ENCODE measurements at regions not wholly inside any gene's neighbourhood (a gene's known extent, or its start where the extent isn't known, plus 50 kb on each side); places are given as distances from the start of the nearest gene placed in this dataset.

- H3K27ac ChIP-seq (ENCODE audit: low read depth, low read length): no peak overlapping the region
- no TSS peak for BruUV-seq (replicated peaks)
- H2AFZ ChIP-seq (ENCODE audit: low read depth, low read length, poor library complexity, severe bottlenecking): no peak overlapping the region
- peaks cover 5 to 36% of the 10 kb centered on the region in 2 experiments; a peak in 2 of 4 replicates for H3K9me3 ChIP-seq (ENCODE audit: control insufficient read depth in 1 of 2, insufficient read depth in 1 of 2, low read depth in 1 of 2, low read length in 2 of 2)
- no peak for ATAC-seq
- no peak overlapping the region for H3K4me2 ChIP-seq (ENCODE audit: low read length)
- TF ChIP-seq YY1 (IDR thresholded peaks at IDR 0.05; ENCODE audit: extremely low read depth, insufficient replicate concordance, low read depth, low read length) (no peak), POLR2AphosphoS5 (IDR thresholded peaks at IDR 0.05; ENCODE audit: low read depth, low read length) (no peak), ZNF274 (IDR thresholded peaks at IDR 0.05; ENCODE audit: low read depth, low read length) (no peak), EGR1 (IDR thresholded peaks at IDR 0.05; ENCODE audit: low read depth) (no peak), CTCF (IDR thresholded peaks at IDR 0.05 in 2 of 3, conservative IDR thresholded peaks at IDR 0.05 in 1 of 3; ENCODE audit: borderline replicate concordance in 1 of 3, insufficient read depth in 1 of 3, low read depth in 2 of 3, low read length in 2 of 3) (no peak), EZH2 (IDR thresholded peaks at IDR 0.05) (no peak), CBX3 (IDR thresholded peaks at IDR 0.05; ENCODE audit: low read depth) (no peak), SIN3A (IDR thresholded peaks at IDR 0.05; ENCODE audit: low read depth) (no peak), ATF3 (IDR thresholded peaks at IDR 0.05) (no peak), SP1 (IDR thresholded peaks at IDR 0.05; ENCODE audit: low read depth) (no peak), EZH2phosphoT487 (IDR thresholded peaks at IDR 0.05; ENCODE audit: borderline replicate concordance) (no peak), JUND (IDR thresholded peaks at IDR 0.05) (no peak), SRF (IDR thresholded peaks at IDR 0.05; ENCODE audit: low read depth) (no peak), TCF7L2 (IDR thresholded peaks at IDR 0.05; ENCODE audit: borderline replicate concordance, extremely low read depth, insufficient read depth, insufficient read length) (no peak), ELF1 (IDR thresholded peaks at IDR 0.05; ENCODE audit: borderline replicate concordance, low read depth) (no peak), ZFX (IDR thresholded peaks at IDR 0.05) (no peak), CEBPB (IDR thresholded peaks at IDR 0.05; ENCODE audit: low read depth) (no peak)
- TF ChIP-seq, protein P1, sequence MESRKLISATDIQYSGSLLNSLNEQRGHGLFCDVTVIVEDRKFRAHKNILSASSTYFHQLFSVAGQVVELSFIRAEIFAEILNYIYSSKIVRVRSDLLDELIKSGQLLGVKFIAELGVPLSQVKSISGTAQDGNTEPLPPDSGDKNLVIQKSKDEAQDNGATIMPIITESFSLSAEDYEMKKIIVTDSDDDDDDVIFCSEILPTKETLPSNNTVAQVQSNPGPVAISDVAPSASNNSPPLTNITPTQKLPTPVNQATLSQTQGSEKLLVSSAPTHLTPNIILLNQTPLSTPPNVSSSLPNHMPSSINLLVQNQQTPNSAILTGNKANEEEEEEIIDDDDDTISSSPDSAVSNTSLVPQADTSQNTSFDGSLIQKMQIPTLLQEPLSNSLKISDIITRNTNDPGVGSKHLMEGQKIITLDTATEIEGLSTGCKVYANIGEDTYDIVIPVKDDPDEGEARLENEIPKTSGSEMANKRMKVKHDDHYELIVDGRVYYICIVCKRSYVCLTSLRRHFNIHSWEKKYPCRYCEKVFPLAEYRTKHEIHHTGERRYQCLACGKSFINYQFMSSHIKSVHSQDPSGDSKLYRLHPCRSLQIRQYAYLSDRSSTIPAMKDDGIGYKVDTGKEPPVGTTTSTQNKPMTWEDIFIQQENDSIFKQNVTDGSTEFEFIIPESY (IDR thresholded peaks at IDR 0.05; ENCODE audit: extremely low read depth, insufficient replicate concordance, low read length): no peak
- TF ChIP-seq, protein P2, sequence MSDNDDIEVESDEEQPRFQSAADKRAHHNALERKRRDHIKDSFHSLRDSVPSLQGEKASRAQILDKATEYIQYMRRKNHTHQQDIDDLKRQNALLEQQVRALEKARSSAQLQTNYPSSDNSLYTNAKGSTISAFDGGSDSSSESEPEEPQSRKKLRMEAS (IDR thresholded peaks at IDR 0.05): no peak
- TF ChIP-seq, protein P3, sequence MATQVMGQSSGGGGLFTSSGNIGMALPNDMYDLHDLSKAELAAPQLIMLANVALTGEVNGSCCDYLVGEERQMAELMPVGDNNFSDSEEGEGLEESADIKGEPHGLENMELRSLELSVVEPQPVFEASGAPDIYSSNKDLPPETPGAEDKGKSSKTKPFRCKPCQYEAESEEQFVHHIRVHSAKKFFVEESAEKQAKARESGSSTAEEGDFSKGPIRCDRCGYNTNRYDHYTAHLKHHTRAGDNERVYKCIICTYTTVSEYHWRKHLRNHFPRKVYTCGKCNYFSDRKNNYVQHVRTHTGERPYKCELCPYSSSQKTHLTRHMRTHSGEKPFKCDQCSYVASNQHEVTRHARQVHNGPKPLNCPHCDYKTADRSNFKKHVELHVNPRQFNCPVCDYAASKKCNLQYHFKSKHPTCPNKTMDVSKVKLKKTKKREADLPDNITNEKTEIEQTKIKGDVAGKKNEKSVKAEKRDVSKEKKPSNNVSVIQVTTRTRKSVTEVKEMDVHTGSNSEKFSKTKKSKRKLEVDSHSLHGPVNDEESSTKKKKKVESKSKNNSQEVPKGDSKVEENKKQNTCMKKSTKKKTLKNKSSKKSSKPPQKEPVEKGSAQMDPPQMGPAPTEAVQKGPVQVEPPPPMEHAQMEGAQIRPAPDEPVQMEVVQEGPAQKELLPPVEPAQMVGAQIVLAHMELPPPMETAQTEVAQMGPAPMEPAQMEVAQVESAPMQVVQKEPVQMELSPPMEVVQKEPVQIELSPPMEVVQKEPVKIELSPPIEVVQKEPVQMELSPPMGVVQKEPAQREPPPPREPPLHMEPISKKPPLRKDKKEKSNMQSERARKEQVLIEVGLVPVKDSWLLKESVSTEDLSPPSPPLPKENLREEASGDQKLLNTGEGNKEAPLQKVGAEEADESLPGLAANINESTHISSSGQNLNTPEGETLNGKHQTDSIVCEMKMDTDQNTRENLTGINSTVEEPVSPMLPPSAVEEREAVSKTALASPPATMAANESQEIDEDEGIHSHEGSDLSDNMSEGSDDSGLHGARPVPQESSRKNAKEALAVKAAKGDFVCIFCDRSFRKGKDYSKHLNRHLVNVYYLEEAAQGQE (IDR thresholded peaks at IDR 0.05; ENCODE audit: low read depth): no peak
- ChIA-PET CTCF (no interaction called here), POLR2A (no interaction called here), RAD21 (ENCODE audit: low non-redundant PET in 1 of 2, low total read pairs in 2 of 2, uncharacterized antibody in 2 of 2, unreplicated experiment in 2 of 2) (no interaction called here)
- no peak for DNase-seq (ENCODE audit: low read depth, low spot score)
- intact Hi-C loops (cut with micrococcal nuclease): no loop called here
- no peaks in the 10 kb centered on the region for H3K4me1 ChIP-seq (ENCODE audit: control insufficient read depth in 1 of 2, insufficient read depth in 2 of 2, low read length in 2 of 2)
- no peaks in the 10 kb centered on the region for H3K9me2 ChIP-seq (ENCODE audit: insufficient read depth)
- no peaks in the 10 kb centered on the region for H3K27me3 ChIP-seq (ENCODE audit: insufficient read depth, low read length)
- no peaks in the 10 kb centered on the region for H3K79me2 ChIP-seq (ENCODE audit: insufficient read depth, low read length)
- no peak overlapping the region for H3K9ac ChIP-seq (ENCODE audit: low read length)
- no peaks in the 10 kb centered on the region for H4K20me1 ChIP-seq (ENCODE audit: insufficient read depth)
- no peaks in the 10 kb centered on the region for H3K36me3 ChIP-seq (ENCODE audit: control insufficient read depth in 1 of 2, insufficient read depth in 2 of 2, low read length in 2 of 2)
- no peak overlapping the region for H3K4me3 ChIP-seq (replicated peaks in 1 of 2; ENCODE audit: low read depth in 1 of 2, low read length in 2 of 2)
Measured at GRCh38 chr21:19148056-19148455, 744.5 kb upstream of the TMPRSS15 start.

Measured in HCT116 (cell line).